Type B pancreatic cell (in vitro differentiated cells): ENCODE measurements at regions not wholly inside any gene's neighbourhood (a gene's known extent, or its start where the extent isn't known, plus 50 kb on each side); places are given as distances from the start of the nearest gene placed in this dataset.

Experiments
- DNase-seq: peaks from one replicate; pipeline ENCODE4 v3.0.0; 2021; ENCODE audit warnings: mixed read lengths; ENCODE audit not compliant: unreplicated experiment; ENCODE audit errors: extremely low spot score
- H3K27ac Mint-ChIP-seq: 2 replicates; pipeline ENCODE4 v1.8.0; 2021; ENCODE audit warnings: mild to moderate bottlenecking, mixed read lengths
- H3K27me3 Mint-ChIP-seq: 2 replicates; pipeline ENCODE4 v1.8.0; 2021; ENCODE audit warnings: mixed read lengths
- H3K36me3 Mint-ChIP-seq: 2 replicates; pipeline ENCODE4 v1.8.0; 2021; ENCODE audit warnings: mixed read lengths
- H3K4me1 Mint-ChIP-seq: one replicate; pipeline ENCODE4 v1.8.0; 2021; ENCODE audit warnings: mixed read lengths; ENCODE audit not compliant: unreplicated experiment
- H3K4me3 Mint-ChIP-seq: 2 replicates; pipeline ENCODE4 v1.8.0; 2021; ENCODE audit warnings: mild to moderate bottlenecking, mixed read lengths
- H3K9me3 Mint-ChIP-seq: 2 replicates; pipeline ENCODE4 v1.8.0; 2021; ENCODE audit warnings: mixed read lengths
- TF ChIP-seq, protein P1 (sequence below): fragments of 200-600 bp; sonication (generic); conservative IDR thresholded peaks from 2 replicates; pipeline ENCODE4 v1.5.0; 2021; ENCODE audit warnings: antibody characterized with exemption, mild to moderate bottlenecking

DNA sequence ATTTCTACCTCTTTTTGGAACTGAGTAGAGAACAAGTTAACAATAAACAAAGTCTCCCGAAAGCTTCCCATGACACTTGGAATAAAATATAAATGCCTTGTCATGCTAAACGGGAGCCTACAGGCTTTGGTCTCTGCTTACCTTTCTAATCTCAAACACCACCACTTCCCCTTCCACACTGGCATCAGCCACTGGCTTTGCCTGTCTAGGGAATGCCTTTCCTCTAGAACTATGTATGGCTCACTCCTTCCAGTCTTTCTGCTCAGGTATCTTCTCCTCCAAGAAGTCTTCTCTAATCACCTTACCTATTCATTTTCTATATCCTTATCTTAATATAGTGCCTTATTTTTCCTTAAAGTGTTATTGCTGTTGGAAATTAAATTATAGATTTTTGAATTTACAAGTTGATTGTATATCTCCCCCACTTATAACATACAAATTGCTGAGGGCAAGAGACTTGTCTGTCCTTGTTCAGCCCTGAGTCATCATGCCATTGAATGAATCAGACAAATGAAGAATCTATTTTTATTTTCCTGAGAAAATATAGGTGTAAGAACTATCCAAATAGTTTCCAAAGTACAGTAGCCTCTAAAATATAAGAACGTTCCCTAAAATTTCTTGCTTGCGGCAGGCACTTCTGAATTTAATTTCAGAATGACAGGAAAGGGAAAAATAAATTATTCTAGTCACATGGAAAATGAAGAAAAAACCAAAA is 119.2 kb downstream of the TM2D1 start:
- Mint-ChIP-seq H3K4me3 (no peak overlapping the region), H3K27me3 (peaks cover 3% of the 10 kb centered on the region), H3K27ac (no peak overlapping the region), H3K9me3 (no peaks in the 10 kb centered on the region), H3K4me1 (peaks cover 11% of the 10 kb centered on the region), H3K36me3 (no peaks in the 10 kb centered on the region)
- no peak for DNase-seq
- TF ChIP-seq, protein P1, sequence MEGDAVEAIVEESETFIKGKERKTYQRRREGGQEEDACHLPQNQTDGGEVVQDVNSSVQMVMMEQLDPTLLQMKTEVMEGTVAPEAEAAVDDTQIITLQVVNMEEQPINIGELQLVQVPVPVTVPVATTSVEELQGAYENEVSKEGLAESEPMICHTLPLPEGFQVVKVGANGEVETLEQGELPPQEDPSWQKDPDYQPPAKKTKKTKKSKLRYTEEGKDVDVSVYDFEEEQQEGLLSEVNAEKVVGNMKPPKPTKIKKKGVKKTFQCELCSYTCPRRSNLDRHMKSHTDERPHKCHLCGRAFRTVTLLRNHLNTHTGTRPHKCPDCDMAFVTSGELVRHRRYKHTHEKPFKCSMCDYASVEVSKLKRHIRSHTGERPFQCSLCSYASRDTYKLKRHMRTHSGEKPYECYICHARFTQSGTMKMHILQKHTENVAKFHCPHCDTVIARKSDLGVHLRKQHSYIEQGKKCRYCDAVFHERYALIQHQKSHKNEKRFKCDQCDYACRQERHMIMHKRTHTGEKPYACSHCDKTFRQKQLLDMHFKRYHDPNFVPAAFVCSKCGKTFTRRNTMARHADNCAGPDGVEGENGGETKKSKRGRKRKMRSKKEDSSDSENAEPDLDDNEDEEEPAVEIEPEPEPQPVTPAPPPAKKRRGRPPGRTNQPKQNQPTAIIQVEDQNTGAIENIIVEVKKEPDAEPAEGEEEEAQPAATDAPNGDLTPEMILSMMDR = no peak

DNA sequence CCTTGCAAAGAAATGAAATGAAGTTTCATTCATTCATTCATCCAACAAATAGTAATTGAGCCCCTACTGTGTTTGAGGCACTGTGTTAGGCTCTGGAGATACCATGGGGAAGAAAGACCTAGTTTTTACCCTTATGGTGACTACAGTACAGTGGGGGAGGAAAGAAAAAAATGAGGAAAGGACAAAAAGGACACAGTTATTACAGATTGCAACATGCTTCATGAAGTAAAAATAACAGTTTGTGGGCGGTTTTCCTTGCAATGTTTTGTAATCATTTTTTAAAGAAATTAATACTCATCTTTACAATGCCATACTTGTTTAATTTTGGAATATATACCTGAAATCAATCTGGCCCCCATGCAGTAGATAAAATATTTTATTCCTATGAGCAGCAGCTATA is 120.3 kb downstream of the TM2D1 start:
- H3K4me3 Mint-ChIP-seq = no peak overlapping the region
- H3K4me1 Mint-ChIP-seq = peaks cover 11% of the 10 kb centered on the region
- peaks cover 3% of the 10 kb centered on the region for H3K27me3 Mint-ChIP-seq
- H3K36me3 Mint-ChIP-seq = no peaks in the 10 kb centered on the region
- TF ChIP-seq, protein P1 = no peak
- no peak overlapping the region for H3K27ac Mint-ChIP-seq
- H3K9me3 Mint-ChIP-seq = no peaks in the 10 kb centered on the region
- DNase-seq = no peak

DNA sequence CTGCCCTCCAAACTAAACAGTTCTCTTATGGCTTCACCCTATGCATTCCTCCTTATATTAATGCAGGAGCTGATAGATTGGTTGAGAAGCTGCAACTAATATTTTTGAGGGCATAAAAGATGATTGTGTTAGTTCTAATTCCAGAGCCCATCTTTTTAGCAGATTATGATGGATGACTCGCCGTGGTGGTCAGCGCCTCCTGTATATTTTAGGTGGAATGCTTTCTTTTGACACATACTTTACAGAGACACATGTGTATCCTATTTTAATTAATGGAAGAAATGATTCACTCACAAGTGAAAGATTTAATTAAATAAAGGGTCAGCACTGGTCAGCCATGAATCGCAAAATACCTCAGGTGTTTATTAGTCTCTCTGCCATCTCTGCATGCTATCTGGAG is 120.7 kb downstream of the TM2D1 start:
- Mint-ChIP-seq H3K4me1 (peaks cover 11% of the 10 kb centered on the region), H3K36me3 (no peaks in the 10 kb centered on the region), H3K9me3 (no peaks in the 10 kb centered on the region), H3K27ac (no peak overlapping the region), H3K4me3 (no peak overlapping the region), H3K27me3 (peaks cover 3% of the 10 kb centered on the region)
- TF ChIP-seq, protein P1 = no peak
- no peak for DNase-seq

DNA sequence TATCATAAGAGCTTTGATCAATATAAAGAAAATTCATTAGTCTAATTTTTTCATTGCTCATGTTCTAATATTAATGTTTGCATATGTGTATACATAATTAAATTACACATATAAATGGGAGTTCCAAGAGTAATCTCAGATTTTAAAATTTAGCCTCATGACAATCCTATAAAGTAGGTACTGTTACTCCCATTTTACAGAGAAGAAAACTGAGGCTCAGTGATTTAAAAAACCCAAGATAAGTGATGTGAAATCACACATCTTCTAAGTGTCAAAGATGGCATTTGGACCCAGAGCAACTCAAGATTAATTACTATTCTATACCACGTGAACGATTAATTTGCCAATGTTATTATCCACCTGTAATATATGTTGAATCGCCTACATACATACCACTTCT is 122.3 kb downstream of the TM2D1 start:
- Mint-ChIP-seq H3K27ac (no peak overlapping the region), H3K4me1 (peaks cover 11% of the 10 kb centered on the region), H3K27me3 (peaks cover 3% of the 10 kb centered on the region), H3K9me3 (peaks cover 4% of the 10 kb centered on the region), H3K4me3 (no peak overlapping the region), H3K36me3 (no peaks in the 10 kb centered on the region)
- no peak for DNase-seq
- TF ChIP-seq, protein P1 = no peak

DNA sequence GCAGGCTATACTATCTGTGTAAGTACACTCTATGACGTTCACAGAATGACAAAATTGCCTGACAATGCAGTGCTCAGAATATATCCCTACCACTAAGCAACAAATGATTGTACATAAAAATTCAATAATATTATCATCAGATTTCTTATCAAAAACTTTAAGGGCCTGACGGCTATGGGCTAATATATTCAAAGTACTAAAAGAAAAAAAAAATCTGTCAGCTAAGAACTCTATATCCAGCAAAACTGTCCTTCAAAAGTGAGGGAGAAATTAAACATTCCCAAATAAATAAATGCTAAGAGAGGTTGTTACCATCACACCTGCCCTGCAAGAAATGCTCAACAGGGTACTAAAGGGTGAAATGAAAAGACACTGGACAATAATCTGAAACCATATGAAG is 127.3 kb downstream of the TM2D1 start:
- no peak overlapping the region for H3K27ac Mint-ChIP-seq
- DNase-seq = no peak
- no peaks in the 10 kb centered on the region for H3K4me1 Mint-ChIP-seq
- H3K9me3 Mint-ChIP-seq = peaks cover 4% of the 10 kb centered on the region
- no peak overlapping the region for H3K4me3 Mint-ChIP-seq
- TF ChIP-seq, protein P1 = no peak
- H3K36me3 Mint-ChIP-seq = no peaks in the 10 kb centered on the region
- peaks cover 3% of the 10 kb centered on the region for H3K27me3 Mint-ChIP-seq
